WERI-Rb-1 (cell line): ENCODE measurements at regions not wholly inside any gene's neighbourhood (a gene's known extent, or its start where the extent isn't known, plus 50 kb on each side); places are given as distances from the start of the nearest gene placed in this dataset.

ENCODE experiments used
- DNase-seq: peaks from one replicate; pipeline ENCODE4 v3.0.0-alpha.2; 2020
- H3K27ac ChIP-seq: fragments of 250-450 bp; sonication (Bioruptor Pico); 2 replicates; pipeline ENCODE4 v1.5.1; 2020; ENCODE audit warnings: mild to moderate bottlenecking, moderate library complexity
- H3K27me3 ChIP-seq: fragments of 250-450 bp; sonication (Bioruptor Pico); 2 replicates; pipeline ENCODE4 v1.5.1; 2021; ENCODE audit warnings: mild to moderate bottlenecking, low read depth, moderate library complexity; ENCODE audit not compliant: insufficient read depth, severe bottlenecking
- H3K36me3 ChIP-seq: fragments of 250-450 bp; sonication (Bioruptor Pico); 2 replicates; pipeline ENCODE4 v1.5.1; 2020; ENCODE audit warnings: mild to moderate bottlenecking, moderate library complexity
- H3K4me3 ChIP-seq: 2 replicates; pipeline ENCODE4 v1.5.1; 2011; ENCODE audit warnings: low read depth, mild to moderate bottlenecking, control low read depth, low read length
- H3K9me3 ChIP-seq: fragments of 250-450 bp; sonication (Bioruptor Pico); 2 replicates; pipeline ENCODE4 v1.5.1; 2021; ENCODE audit warnings: mild to moderate bottlenecking, moderate library complexity; ENCODE audit not compliant: severe bottlenecking
- CTCF ChIP-seq: IDR thresholded peaks from 2 replicates; pipeline ENCODE4 v1.5.1; 2011; ENCODE audit warnings: low read depth, mild to moderate bottlenecking, control low read depth, inconsistent platforms, low read length

GRCh38 chr22:48181263-48181955, 1419.0 kb downstream of the TBC1D22A start:
- Histone ChIP-seq H3K9me3 (no peaks in the 10 kb centered on the region), H3K4me3 (no peak overlapping the region), H3K27me3 (no peaks in the 10 kb centered on the region), H3K27ac (no peak overlapping the region), H3K36me3 (no peaks in the 10 kb centered on the region)
- no peak for DNase-seq
- TF ChIP-seq CTCF, result no peak

GRCh38 chr22:48180631-48181030, 1418.2 kb downstream of the TBC1D22A start:
- TF ChIP-seq CTCF, result no peak
- DNase-seq, result no peak
- H3K27me3 ChIP-seq, result no peaks in the 10 kb centered on the region
- no peak overlapping the region for H3K27ac ChIP-seq
- H3K36me3 ChIP-seq, result no peaks in the 10 kb centered on the region
- no peaks in the 10 kb centered on the region for H3K9me3 ChIP-seq
- no peak overlapping the region for H3K4me3 ChIP-seq

GRCh38 chr22:48179571-48180546, 1417.4 kb downstream of the TBC1D22A start:
- no peak overlapping the region for H3K4me3 ChIP-seq
- no peaks in the 10 kb centered on the region for H3K36me3 ChIP-seq
- TF ChIP-seq CTCF, result no peak
- H3K9me3 ChIP-seq, result no peaks in the 10 kb centered on the region
- H3K27ac ChIP-seq, result no peak overlapping the region
- no peak for DNase-seq
- H3K27me3 ChIP-seq, result no peaks in the 10 kb centered on the region

- no peak overlapping the region for H3K27ac ChIP-seq
- no peaks in the 10 kb centered on the region for H3K9me3 ChIP-seq
- no peaks in the 10 kb centered on the region for H3K27me3 ChIP-seq
- H3K36me3 ChIP-seq, result no peaks in the 10 kb centered on the region
- TF ChIP-seq CTCF, result no peak
- H3K4me3 ChIP-seq, result no peak overlapping the region
- no peak for DNase-seq
Observed at GRCh38 chr22:48178536-48178935, 1416.1 kb downstream of the TBC1D22A start.

- Histone ChIP-seq H3K4me3 (no peak overlapping the region), H3K36me3 (no peaks in the 10 kb centered on the region), H3K9me3 (no peaks in the 10 kb centered on the region), H3K27ac (no peak overlapping the region), H3K27me3 (no peaks in the 10 kb centered on the region)
- no peak for TF ChIP-seq CTCF
- no peak for DNase-seq
Observed at GRCh38 chr22:48177631-48178030, 1415.2 kb downstream of the TBC1D22A start.
